HG03060 (cell line): ENCODE measurements at regions not wholly inside any gene's neighbourhood (a gene's known extent, or its start where the extent isn't known, plus 50 kb on each side); places are given as distances from the start of the nearest gene placed in this dataset.
"Not testable (repeated sequence)": the region's sequence is repeated elsewhere in the genome, so short reads cannot be mapped to it uniquely, and the experiment has no call there.

ENCODE experiments used
- ATAC-seq: cut with Tn5 transposase; IDR thresholded peaks from one replicate; pipeline ENCODE4 v1.9.1; 2021; ENCODE audit warnings: low read depth, moderate number of reproducible peaks; ENCODE audit not compliant: unreplicated experiment

DNA sequence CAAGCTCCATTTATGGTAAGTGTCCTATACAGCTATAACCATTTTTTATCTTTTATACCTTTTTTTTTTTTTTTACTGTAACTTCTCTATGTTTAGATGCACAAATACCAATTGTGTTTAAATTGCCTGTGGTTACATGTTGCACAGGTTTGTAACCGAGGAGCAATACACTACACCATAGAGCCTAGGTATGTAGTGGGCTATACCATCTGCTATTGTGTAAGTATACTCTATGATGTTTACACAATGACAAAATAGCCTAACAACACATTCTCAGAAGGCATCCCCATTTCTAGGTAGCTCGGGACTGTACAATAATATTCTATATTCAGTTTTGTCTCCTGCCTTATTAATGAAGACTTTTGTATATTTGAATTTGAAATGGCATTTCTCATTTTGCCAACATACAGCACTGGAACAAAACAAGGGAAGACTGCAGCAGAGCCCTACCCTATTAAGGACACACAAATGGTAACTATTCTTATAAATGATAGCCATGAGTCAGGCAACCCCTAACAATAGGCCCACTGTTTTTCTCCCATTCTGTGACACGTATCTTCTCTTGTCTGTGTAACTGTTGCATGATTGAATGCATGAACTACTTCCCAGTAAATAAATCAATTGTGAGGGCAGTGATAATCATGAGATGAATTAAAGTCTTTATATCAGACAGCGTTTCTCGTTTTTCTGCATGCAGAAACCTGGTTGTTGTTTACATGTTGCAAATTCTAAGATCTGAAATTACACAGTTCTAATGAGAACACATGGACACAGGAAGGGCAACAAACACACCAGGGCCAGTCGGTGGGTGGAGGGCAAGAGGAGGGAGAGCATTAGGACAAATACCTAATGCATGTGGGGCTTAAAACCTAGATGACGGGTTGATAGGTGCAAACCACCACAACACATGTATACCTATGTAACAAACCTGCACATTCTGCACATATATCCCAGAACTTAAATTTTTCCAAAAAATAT, 173.9 kb downstream of the EPM2A start:
- no peak for ATAC-seq

DNA sequence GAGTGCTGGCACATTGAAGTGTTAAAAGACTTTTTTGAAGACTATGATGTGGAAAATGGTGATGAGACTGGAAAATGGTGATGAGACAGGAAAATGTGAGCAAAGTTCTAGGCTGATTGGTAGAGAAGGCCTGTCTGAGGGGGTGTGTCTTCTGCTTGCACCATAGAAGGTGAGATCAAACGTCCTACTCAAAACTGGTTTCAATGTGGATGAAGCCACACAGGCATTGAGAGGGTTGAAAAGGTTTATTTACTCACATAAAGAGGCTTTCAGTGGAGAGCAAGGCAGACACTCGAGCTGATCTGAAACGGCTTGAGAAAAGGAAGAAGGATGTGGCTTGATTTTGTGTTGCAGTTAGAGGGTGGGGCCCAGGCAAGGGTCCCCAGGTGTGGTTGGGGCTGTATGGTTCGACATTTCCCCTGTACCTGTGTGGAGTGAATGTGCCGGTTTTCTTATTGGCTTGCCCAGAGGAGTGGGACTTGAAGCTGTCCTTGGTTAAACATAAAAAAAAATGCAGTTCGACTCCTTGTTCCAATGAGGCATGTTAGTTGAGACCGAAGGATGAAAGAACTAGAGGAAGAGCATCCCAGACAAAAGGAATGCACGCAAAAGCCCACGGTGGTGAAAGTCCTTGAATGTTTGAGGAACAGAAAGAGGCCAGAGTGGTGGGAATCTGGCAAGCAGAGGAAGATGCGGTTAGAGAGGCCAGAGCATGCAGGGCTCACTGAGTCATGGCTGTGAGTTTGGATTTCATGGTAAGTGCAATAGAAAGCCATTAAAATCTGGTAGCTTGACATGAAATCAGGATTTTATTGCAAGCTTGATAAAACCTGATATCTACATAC, 172.3 kb downstream of the EPM2A start:
- no peak for ATAC-seq

DNA sequence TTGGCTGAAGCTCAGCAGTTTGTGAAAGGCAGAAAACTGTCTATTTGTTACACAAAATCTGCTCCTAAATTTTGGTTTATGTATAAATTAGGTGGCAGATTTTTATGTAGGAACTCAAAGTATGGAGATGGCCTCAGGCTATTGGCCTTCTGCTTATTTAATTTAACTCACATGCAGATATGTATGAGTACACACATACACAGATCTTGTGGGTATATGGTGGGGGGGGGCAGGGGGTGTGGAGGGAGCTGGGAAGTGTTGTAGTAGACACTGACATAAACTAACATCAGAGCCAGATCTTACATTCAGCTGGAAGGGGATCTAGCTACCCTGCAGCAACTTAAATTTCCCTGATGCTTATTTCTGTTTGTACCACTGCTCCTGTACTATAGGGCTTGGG, 170.8 kb downstream of the EPM2A start:
- no peak for ATAC-seq

DNA sequence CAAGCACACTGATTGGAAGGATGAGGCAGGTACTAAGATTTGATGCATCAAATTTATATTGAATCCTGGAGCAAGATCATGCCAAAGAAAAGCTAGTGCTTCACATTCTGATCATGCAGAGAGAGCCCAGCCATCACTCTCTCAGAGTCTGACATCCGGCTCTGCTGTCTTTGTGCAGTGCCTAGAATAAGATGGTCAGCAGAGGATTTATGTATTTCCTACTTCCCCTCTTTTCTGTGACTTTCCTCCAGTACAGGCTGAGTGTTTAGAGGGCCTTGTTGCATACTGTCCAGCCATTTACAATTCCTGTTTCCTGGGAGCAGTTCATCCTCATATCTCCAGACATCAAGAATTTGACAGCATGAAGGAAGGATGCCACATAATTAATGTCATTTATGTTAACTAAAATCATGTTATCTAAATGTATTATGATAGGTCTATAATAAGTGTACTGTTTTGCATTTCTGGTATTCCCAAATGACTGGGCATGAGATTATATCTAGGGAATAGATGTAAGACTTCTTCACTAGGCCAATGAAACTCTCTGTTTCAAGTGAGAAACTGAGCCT, 167.6 kb downstream of the EPM2A start:
- ATAC-seq: no peak

DNA sequence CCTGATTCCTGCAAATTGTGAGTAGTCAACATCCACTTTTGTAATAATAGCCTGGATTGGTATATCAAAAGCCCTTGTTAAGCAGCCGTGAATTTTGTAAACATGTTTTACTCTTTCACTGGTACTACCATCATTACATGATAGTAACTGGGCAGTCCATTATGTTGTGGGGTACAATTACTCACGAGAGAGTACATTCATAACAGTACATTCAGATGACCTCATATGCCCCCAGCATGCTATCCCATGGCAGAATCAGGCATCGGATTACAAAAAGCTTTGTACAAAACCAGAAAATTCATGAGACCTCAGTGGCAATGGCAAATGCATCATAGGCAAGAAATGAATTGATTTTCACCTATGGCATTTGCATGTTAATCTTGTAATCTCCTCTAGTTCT, 166.2 kb downstream of the EPM2A start:
- ATAC-seq: no peak

DNA sequence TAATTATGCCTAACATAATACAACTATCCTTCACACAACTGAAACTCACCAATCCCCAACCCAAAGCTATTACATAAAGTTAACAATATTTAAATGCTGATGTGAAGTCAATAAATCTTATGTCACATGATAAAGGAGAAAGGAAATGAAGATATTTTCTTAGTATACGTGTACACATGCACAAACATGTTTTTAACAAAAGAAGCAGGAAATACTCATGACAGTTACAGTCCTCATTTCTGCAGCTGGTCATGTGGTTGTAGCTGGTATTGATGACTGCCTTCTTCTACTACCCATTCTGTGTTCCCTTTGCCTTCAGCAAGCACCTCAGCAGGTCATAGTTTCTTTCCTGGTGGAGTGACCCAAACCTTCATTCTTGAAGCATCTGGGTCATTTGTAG, 165.0 kb downstream of the EPM2A start:
- ATAC-seq: not testable (repeated sequence)

DNA sequence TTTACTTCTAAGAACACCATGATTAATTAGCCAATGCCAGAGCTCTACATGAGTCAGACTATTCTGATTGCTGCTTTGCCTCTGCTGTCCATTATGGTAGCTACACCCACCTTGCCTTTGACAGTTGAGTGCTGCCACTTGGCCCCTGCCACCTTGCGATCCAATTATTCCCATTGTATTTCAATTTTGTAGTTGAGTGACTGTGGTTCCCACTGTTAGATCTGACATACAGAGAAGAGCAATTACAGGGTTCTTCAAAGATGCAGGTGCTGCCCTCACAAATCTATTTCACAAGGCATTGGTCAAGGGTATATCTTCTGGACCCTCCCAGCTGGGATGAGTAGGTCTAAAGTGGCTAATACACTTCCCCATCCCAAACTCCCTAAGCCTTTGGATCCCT, 161.1 kb downstream of the EPM2A start:
- not testable (repeated sequence) for ATAC-seq
